IPS-15b (cell line): ENCODE measurements at regions not wholly inside any gene's neighbourhood (a gene's known extent, or its start where the extent isn't known, plus 50 kb on each side); places are given as distances from the start of the nearest gene placed in this dataset.

Experiments
- H3K27me3 ChIP-seq: one replicate; pipeline ENCODE4 v1.6.1; 2013; ENCODE audit warnings: low read length; ENCODE audit not compliant: control insufficient read depth, insufficient read depth
- H3K36me3 ChIP-seq: one replicate; pipeline ENCODE4 v1.6.1; 2013; ENCODE audit warnings: low read length; ENCODE audit not compliant: control insufficient read depth, insufficient read depth
- H3K4me1 ChIP-seq: one replicate; pipeline ENCODE4 v1.6.1; 2013; ENCODE audit warnings: mild to moderate bottlenecking, low read length; ENCODE audit not compliant: control insufficient read depth, insufficient read depth
- H3K4me3 ChIP-seq: one replicate; pipeline ENCODE4 v1.5.1; 2013; ENCODE audit warnings: low read depth, low read length
- H3K9ac ChIP-seq: one replicate; pipeline ENCODE4 v1.6.1; 2013; ENCODE audit warnings: low read depth, mild to moderate bottlenecking, low read length
- H3K9me3 ChIP-seq: one replicate; pipeline ENCODE4 v1.6.1; 2013; ENCODE audit warnings: mild to moderate bottlenecking, low read length; ENCODE audit not compliant: control insufficient read depth, insufficient read depth

GRCh38 chr10:29897430-29897829 lies 162.0 kb downstream of the JCAD start:
- H3K9ac ChIP-seq, result no peak overlapping the region
- H3K4me3 ChIP-seq, result no peak overlapping the region
- H3K27me3 ChIP-seq, result no peaks in the 10 kb centered on the region
- peaks cover 5% of the 10 kb centered on the region for H3K4me1 ChIP-seq
- H3K9me3 ChIP-seq, result no peaks in the 10 kb centered on the region
- H3K36me3 ChIP-seq, result no peaks in the 10 kb centered on the region

- H3K36me3 ChIP-seq, result no peaks in the 10 kb centered on the region
- H3K4me1 ChIP-seq, result peaks cover 5% of the 10 kb centered on the region
- H3K9ac ChIP-seq, result no peak overlapping the region
- no peak overlapping the region for H3K4me3 ChIP-seq
- H3K9me3 ChIP-seq, result no peaks in the 10 kb centered on the region
- no peaks in the 10 kb centered on the region for H3K27me3 ChIP-seq
These were observed 163.3 kb downstream of the JCAD start for GRCh38 chr10:29896053-29896452.

- H3K4me3 ChIP-seq, result no peak overlapping the region
- H3K4me1 ChIP-seq, result peaks cover 5% of the 10 kb centered on the region
- no peaks in the 10 kb centered on the region for H3K27me3 ChIP-seq
- H3K9ac ChIP-seq, result no peak overlapping the region
- no peaks in the 10 kb centered on the region for H3K36me3 ChIP-seq
- no peaks in the 10 kb centered on the region for H3K9me3 ChIP-seq
These were observed 163.9 kb downstream of the JCAD start for GRCh38 chr10:29895456-29895855.

- Histone ChIP-seq H3K27me3 (no peaks in the 10 kb centered on the region), H3K9ac (no peak overlapping the region), H3K4me1 (no peaks in the 10 kb centered on the region), H3K36me3 (no peaks in the 10 kb centered on the region), H3K9me3 (no peaks in the 10 kb centered on the region), H3K4me3 (no peak overlapping the region)
These were observed 171.1 kb downstream of the JCAD start for GRCh38 chr10:29888321-29888720.

- Histone ChIP-seq H3K4me3 (no peak overlapping the region), H3K27me3 (no peaks in the 10 kb centered on the region), H3K9me3 (no peaks in the 10 kb centered on the region), H3K4me1 (no peaks in the 10 kb centered on the region), H3K9ac (no peak overlapping the region), H3K36me3 (no peaks in the 10 kb centered on the region)
These were observed 173.1 kb downstream of the JCAD start for GRCh38 chr10:29886299-29886698.

- H3K4me1 ChIP-seq, result no peaks in the 10 kb centered on the region
- H3K27me3 ChIP-seq, result no peaks in the 10 kb centered on the region
- H3K36me3 ChIP-seq, result no peaks in the 10 kb centered on the region
- no peak overlapping the region for H3K9ac ChIP-seq
- H3K9me3 ChIP-seq, result no peaks in the 10 kb centered on the region
- no peak overlapping the region for H3K4me3 ChIP-seq
These were observed 176.2 kb downstream of the JCAD start for GRCh38 chr10:29883231-29883630.

GRCh38 chr10:29882766-29883165 lies 176.6 kb downstream of the JCAD start:
- Histone ChIP-seq H3K4me3 (no peak overlapping the region), H3K9me3 (no peaks in the 10 kb centered on the region), H3K4me1 (no peaks in the 10 kb centered on the region), H3K27me3 (no peaks in the 10 kb centered on the region), H3K36me3 (no peaks in the 10 kb centered on the region), H3K9ac (no peak overlapping the region)

- no peak overlapping the region for H3K4me3 ChIP-seq
- H3K36me3 ChIP-seq, result no peaks in the 10 kb centered on the region
- H3K9ac ChIP-seq, result no peak overlapping the region
- H3K27me3 ChIP-seq, result no peaks in the 10 kb centered on the region
- no peaks in the 10 kb centered on the region for H3K4me1 ChIP-seq
- H3K9me3 ChIP-seq, result no peaks in the 10 kb centered on the region
These were observed 177.6 kb downstream of the JCAD start for GRCh38 chr10:29881811-29882210.

- no peaks in the 10 kb centered on the region for H3K36me3 ChIP-seq
- no peaks in the 10 kb centered on the region for H3K4me1 ChIP-seq
- H3K9me3 ChIP-seq, result no peaks in the 10 kb centered on the region
- no peak overlapping the region for H3K4me3 ChIP-seq
- H3K27me3 ChIP-seq, result no peaks in the 10 kb centered on the region
- H3K9ac ChIP-seq, result no peak overlapping the region
These were observed 178.0 kb downstream of the JCAD start for GRCh38 chr10:29881336-29881771.

GRCh38 chr10:29880856-29881255 lies 178.5 kb downstream of the JCAD start:
- no peaks in the 10 kb centered on the region for H3K4me1 ChIP-seq
- no peak overlapping the region for H3K9ac ChIP-seq
- no peaks in the 10 kb centered on the region for H3K27me3 ChIP-seq
- no peaks in the 10 kb centered on the region for H3K9me3 ChIP-seq
- no peak overlapping the region for H3K4me3 ChIP-seq
- H3K36me3 ChIP-seq, result no peaks in the 10 kb centered on the region

GRCh38 chr10:29879862-29880261 lies 179.5 kb downstream of the JCAD start:
- Histone ChIP-seq H3K27me3 (no peaks in the 10 kb centered on the region), H3K4me3 (no peak overlapping the region), H3K36me3 (no peaks in the 10 kb centered on the region), H3K9me3 (no peaks in the 10 kb centered on the region), H3K9ac (no peak overlapping the region), H3K4me1 (no peaks in the 10 kb centered on the region)

GRCh38 chr10:29878492-29878891 lies 180.9 kb downstream of the JCAD start:
- Histone ChIP-seq H3K36me3 (no peaks in the 10 kb centered on the region), H3K4me1 (no peaks in the 10 kb centered on the region), H3K27me3 (no peaks in the 10 kb centered on the region), H3K9ac (no peak overlapping the region), H3K9me3 (no peaks in the 10 kb centered on the region), H3K4me3 (no peak overlapping the region)
